ENCODE measurements at regions not wholly inside any gene's neighbourhood (a gene's known extent, or its start where the extent isn't known, plus 50 kb on each side); places are given as distances from the start of the nearest gene placed in this dataset.

GRCh38 chr3:117349566-117349965 is 640.0 kb downstream of the TUSC7 start:
- TF ChIP-seq CTCF (IDR thresholded peaks at IDR 0.05; ENCODE audit: low read depth, low read length) = no peak
- in situ Hi-C loops (cut with HindIII; ENCODE audit: low sequenced_read_pairs) = no loop called here

GRCh38 chr3:117350371-117350770 is 640.8 kb downstream of the TUSC7 start:
- in situ Hi-C loops (cut with HindIII; ENCODE audit: low sequenced_read_pairs) = no loop called here
- no peak for DNase-seq (ENCODE audit: low read depth, low spot score)
- TF ChIP-seq CTCF (IDR thresholded peaks at IDR 0.05; ENCODE audit: low read depth, low read length) = no peak
- H3K4me3 ChIP-seq (ENCODE audit: low read depth, low read length) = no peak overlapping the region

More at GRCh38 chr3:117349566-117349965, 640.0 kb downstream of the TUSC7 start:
- no peak for DNase-seq (ENCODE audit: low read depth, low spot score)
- no peak overlapping the region for H3K4me3 ChIP-seq (ENCODE audit: low read depth, low read length)

GRCh38 chr3:117355566-117355965 is 646.0 kb downstream of the TUSC7 start:
- H3K4me3 ChIP-seq (ENCODE audit: low read depth, low read length) = no peak overlapping the region
- in situ Hi-C loops (cut with HindIII; ENCODE audit: low sequenced_read_pairs) = no loop called here
- DNase-seq (ENCODE audit: low read depth, low spot score) = no peak
- peak; percentile 2 for TF ChIP-seq CTCF (IDR thresholded peaks at IDR 0.05; ENCODE audit: low read depth, low read length)

- no peak overlapping the region for H3K4me3 ChIP-seq (ENCODE audit: low read depth, low read length)
- in situ Hi-C loops (cut with HindIII; ENCODE audit: low sequenced_read_pairs) = no loop called here
- DNase-seq (ENCODE audit: low read depth, low spot score) = no peak
- TF ChIP-seq CTCF (IDR thresholded peaks at IDR 0.05; ENCODE audit: low read depth, low read length) = no peak
Measured at GRCh38 chr3:117356091-117356705, 646.6 kb downstream of the TUSC7 start.

- H3K4me3 ChIP-seq (ENCODE audit: low read depth, low read length) = no peak overlapping the region
- in situ Hi-C loops (cut with HindIII; ENCODE audit: low sequenced_read_pairs) = no loop called here
- no peak for DNase-seq (ENCODE audit: low read depth, low spot score)
- no peak for TF ChIP-seq CTCF (IDR thresholded peaks at IDR 0.05; ENCODE audit: low read depth, low read length)
Measured at GRCh38 chr3:117358717-117359314, 649.2 kb downstream of the TUSC7 start.

GRCh38 chr3:117366574-117366973 is 657.0 kb downstream of the TUSC7 start:
- H3K4me3 ChIP-seq (ENCODE audit: low read depth, low read length) = no peak overlapping the region
- no peak for DNase-seq (ENCODE audit: low read depth, low spot score)
- no peak for TF ChIP-seq CTCF (IDR thresholded peaks at IDR 0.05; ENCODE audit: low read depth, low read length)
- in situ Hi-C loops (cut with HindIII; ENCODE audit: low sequenced_read_pairs) = no loop called here

All from astrocyte of the spinal cord (primary cell).